GM18507 (cell line): ENCODE measurements at regions not wholly inside any gene's neighbourhood (a gene's known extent, or its start where the extent isn't known, plus 50 kb on each side); places are given as distances from the start of the nearest gene placed in this dataset.
"Not testable (repeated sequence)": the region's sequence is repeated elsewhere in the genome, so short reads cannot be mapped to it uniquely, and the experiment has no call there.

Source experiments
- DNase-seq: peaks from one replicate; pipeline ENCODE4 v3.0.0; 2011; ENCODE audit warnings: low read depth; ENCODE audit not compliant: insufficient read length; ENCODE audit errors: extremely low spot score
- FAIRE-seq: peaks from 2 replicates; lab custom pipeline; 2011; peaks lifted over from hg19 to GRCh38; lab: Jason Lieb, UNC

GRCh38 chr17:13117616-13118015 lies 99.8 kb upstream of the ELAC2 start:
- DNase-seq (no peak), FAIRE-seq (no peak)

GRCh38 chr17:13114601-13115031 lies 96.8 kb upstream of the ELAC2 start:
- FAIRE-seq (no peak), DNase-seq (no peak)

- FAIRE-seq: no peak
- no peak for DNase-seq
Observed at GRCh38 chr17:13113821-13114525, 96.1 kb upstream of the ELAC2 start.

- FAIRE-seq: no peak
- DNase-seq: no peak
Observed at GRCh38 chr17:13107676-13108235, 89.9 kb upstream of the ELAC2 start.

GRCh38 chr17:13106171-13106570 lies 88.3 kb upstream of the ELAC2 start:
- DNase-seq (no peak), FAIRE-seq (no peak)

- DNase-seq (no peak), FAIRE-seq (no peak)
Observed at GRCh38 chr17:13104576-13104975, 86.7 kb upstream of the ELAC2 start.

GRCh38 chr17:13102477-13102876 lies 84.7 kb upstream of the ELAC2 start:
- no peak for FAIRE-seq
- DNase-seq: no peak

GRCh38 chr17:13099926-13100325 lies 82.1 kb upstream of the ELAC2 start:
- no peak for FAIRE-seq
- DNase-seq: no peak

GRCh38 chr17:13099089-13099735 lies 81.4 kb upstream of the ELAC2 start:
- no peak for DNase-seq
- no peak for FAIRE-seq

GRCh38 chr17:13096291-13096690 lies 78.5 kb upstream of the ELAC2 start:
- DNase-seq (no peak), FAIRE-seq (no peak)

GRCh38 chr17:13092010-13092409 lies 74.2 kb upstream of the ELAC2 start:
- not testable (repeated sequence) for DNase-seq, FAIRE-seq

- DNase-seq (no peak), FAIRE-seq (no peak)
Observed at GRCh38 chr17:13088666-13089065, 70.8 kb upstream of the ELAC2 start.

- DNase-seq (no peak), FAIRE-seq (no peak)
Observed at GRCh38 chr17:13087802-13088201, 70.0 kb upstream of the ELAC2 start.

GRCh38 chr17:13086142-13086769 lies 68.4 kb upstream of the ELAC2 start:
- FAIRE-seq (no peak), DNase-seq (no peak)

GRCh38 chr17:13085578-13085977 lies 67.8 kb upstream of the ELAC2 start:
- DNase-seq (no peak), FAIRE-seq (no peak)

- DNase-seq (no peak), FAIRE-seq (no peak)
Observed at GRCh38 chr17:13084420-13084819, 66.6 kb upstream of the ELAC2 start.

- DNase-seq (no peak), FAIRE-seq (no peak)
Observed at GRCh38 chr17:13078591-13079385, 61.0 kb upstream of the ELAC2 start.

- no peak for FAIRE-seq
- DNase-seq: no peak
Observed at GRCh38 chr17:13076905-13077304, 59.1 kb upstream of the ELAC2 start.

- FAIRE-seq (no peak), DNase-seq (no peak)
Observed at GRCh38 chr17:13074026-13074425, 56.2 kb upstream of the ELAC2 start.

GRCh38 chr17:13073018-13073417 lies 55.2 kb upstream of the ELAC2 start:
- no peak for DNase-seq
- no peak for FAIRE-seq
